Mesenchymal stem cell (in vitro differentiated cells and primary cell): ENCODE measurements at regions not wholly inside any gene's neighbourhood (a gene's known extent, or its start where the extent isn't known, plus 50 kb on each side); places are given as distances from the start of the nearest gene placed in this dataset.

Experiments used
- DNase-seq: peaks from one replicate; pipeline ENCODE4 v3.0.0-alpha.2; 2013
- H2AFZ ChIP-seq: one replicate; pipeline ENCODE4 v1.6.1; 2013; ENCODE audit warnings: low read depth, mild to moderate bottlenecking, control low read depth, inconsistent platforms, low read length, moderate library complexity
- H2AK5ac ChIP-seq: 2 replicates; pipeline ENCODE4 v1.6.1; 2013; ENCODE audit warnings: low read length, moderate library complexity, mild to moderate bottlenecking, inconsistent platforms; ENCODE audit not compliant: severe bottlenecking
- H2BK120ac ChIP-seq: one replicate; pipeline ENCODE4 v1.6.1; 2013; ENCODE audit warnings: low read depth, mild to moderate bottlenecking, inconsistent platforms, low read length, moderate library complexity
- H2BK12ac ChIP-seq, 2 experiments: one replicate each; pipeline ENCODE4 v1.6.1; 2013; ENCODE audit warnings: inconsistent platforms in 2 of 2, low read length in 2 of 2, mild to moderate bottlenecking in 2 of 2, moderate library complexity in 2 of 2, control low read depth in 1 of 2
- H2BK15ac ChIP-seq: one replicate; pipeline ENCODE4 v1.6.1; 2013; ENCODE audit warnings: mild to moderate bottlenecking, low read depth, inconsistent platforms; ENCODE audit not compliant: poor library complexity, severe bottlenecking
- H2BK5ac ChIP-seq: 2 replicates; pipeline ENCODE4 v1.6.1; 2013; ENCODE audit warnings: low read depth, mild to moderate bottlenecking, low read length, control low read depth, inconsistent platforms; ENCODE audit not compliant: poor library complexity, severe bottlenecking
- H3K14ac ChIP-seq, 2 experiments: one replicate each; pipeline ENCODE4 v1.6.1; 2013; ENCODE audit warnings: inconsistent platforms in 2 of 2, low read length in 2 of 2, control low read depth in 1 of 2, mild to moderate bottlenecking in 1 of 2, moderate library complexity in 1 of 2
- H3K18ac ChIP-seq, 2 experiments: one replicate each; pipeline ENCODE4 v1.6.1; 2013; ENCODE audit warnings: inconsistent platforms in 2 of 2, low read length in 2 of 2, control low read depth in 1 of 2, low read depth in 1 of 2, mild to moderate bottlenecking in 1 of 2
- H3K23ac ChIP-seq, 2 experiments: one replicate each; pipeline ENCODE4 v1.6.1; 2013; ENCODE audit warnings: inconsistent platforms in 2 of 2, low read length in 2 of 2, mild to moderate bottlenecking in 2 of 2, moderate library complexity in 2 of 2, control low read depth in 1 of 2
- H3K27ac ChIP-seq: 2 replicates; pipeline ENCODE4 v1.5.1; 2013; ENCODE audit warnings: mild to moderate bottlenecking, moderate library complexity, low read length, control low read depth, inconsistent platforms; ENCODE audit not compliant: poor library complexity, severe bottlenecking
- H3K27me3 ChIP-seq, 2 experiments: 2 replicates each; pipeline versions ENCODE4 v1.6.1 to v1.7.0; 2013; ENCODE audit warnings: low read length in 2 of 2, mild to moderate bottlenecking in 2 of 2, moderate library complexity in 2 of 2, control low read depth in 1 of 2, inconsistent platforms in 1 of 2; ENCODE audit not compliant: control insufficient read depth in 1 of 2, insufficient read depth in 1 of 2
- H3K36me3 ChIP-seq, 2 experiments: 2 replicates each; pipeline versions ENCODE4 v1.6.1 to v1.7.0; 2013; ENCODE audit warnings: low read length in 2 of 2, control low read depth in 1 of 2, inconsistent platforms in 1 of 2, low read depth in 1 of 2, mild to moderate bottlenecking in 1 of 2; ENCODE audit not compliant: insufficient read depth in 2 of 2, control insufficient read depth in 1 of 2
- H3K4ac ChIP-seq, 2 experiments: one replicate each; pipeline ENCODE4 v1.6.1; 2013; ENCODE audit warnings: inconsistent platforms in 2 of 2, low read length in 2 of 2, mild to moderate bottlenecking in 2 of 2, moderate library complexity in 2 of 2, control low read depth in 1 of 2, low read depth in 1 of 2
- H3K4me1 ChIP-seq: 2 replicates; pipeline ENCODE4 v1.6.1; 2013; ENCODE audit warnings: low read depth, low read length, control low read depth; ENCODE audit not compliant: control insufficient read depth, insufficient read depth
- H3K4me2 ChIP-seq: 2 replicates; pipeline ENCODE4 v1.6.1; 2013; ENCODE audit warnings: low read length, mild to moderate bottlenecking, inconsistent platforms; ENCODE audit not compliant: poor library complexity, severe bottlenecking
- H3K4me3 ChIP-seq, 2 experiments: 2 replicates each; pipeline versions ENCODE4 v1.5.1 to v1.7.0; 2013; ENCODE audit warnings: low read length in 2 of 2, mild to moderate bottlenecking in 2 of 2, control low read depth in 1 of 2, low read depth in 1 of 2; ENCODE audit not compliant: insufficient read depth in 1 of 2
- H3K79me1 ChIP-seq: replicated peaks from 2 replicates; pipeline ENCODE4 v1.6.1; 2013; ENCODE audit warnings: mild to moderate bottlenecking, control low read depth, low read length, inconsistent platforms; ENCODE audit not compliant: poor library complexity, severe bottlenecking
- H3K9ac ChIP-seq: 2 replicates; pipeline ENCODE4 v1.7.0; 2013; ENCODE audit warnings: mild to moderate bottlenecking, low read length, moderate library complexity
- H3K9me3 ChIP-seq: 2 replicates; pipeline ENCODE4 v1.7.0; 2013; ENCODE audit warnings: mild to moderate bottlenecking, low read length; ENCODE audit not compliant: control insufficient read depth
- H4K8ac ChIP-seq: one replicate; pipeline ENCODE4 v1.6.1; 2013; ENCODE audit warnings: inconsistent platforms, mild to moderate bottlenecking, low read length, moderate library complexity
- H4K91ac ChIP-seq: one replicate; pipeline ENCODE4 v1.6.1; 2013; ENCODE audit warnings: mild to moderate bottlenecking, low read length, inconsistent platforms
- WGBS: methylation state at CpG from one replicate; pipeline ENCODE4 v1.1.7; 2013; ENCODE audit warnings: mixed read lengths; 5-methylcytosine and 5-hydroxymethylcytosine counted together

DNA sequence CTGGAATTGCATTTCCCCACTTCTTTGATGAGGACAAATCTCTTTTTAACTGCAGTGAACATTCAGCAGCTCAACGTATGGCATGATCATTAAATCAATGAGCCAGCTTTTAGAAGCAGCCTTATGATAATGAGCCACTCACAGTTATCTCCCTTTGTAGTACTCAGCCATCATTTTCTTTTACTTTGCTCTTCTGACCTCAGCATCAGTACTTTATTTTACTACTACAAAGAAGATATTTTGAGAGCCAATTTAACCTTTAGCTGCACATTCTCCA is 250.0 kb upstream of the CLEC14A start:
- no peak overlapping the region for H2AK5ac ChIP-seq
- no peak overlapping the region for H2BK5ac ChIP-seq
- no peaks in the 10 kb centered on the region for H3K27me3 ChIP-seq
- WGBS, result 44% methylated on average over 1 of the region's 1 CpG
- H3K4me3 ChIP-seq, result no peak overlapping the region
- H2BK120ac ChIP-seq, result no peak overlapping the region
- H2BK12ac ChIP-seq, result no peak overlapping the region
- H3K18ac ChIP-seq, result no peak overlapping the region
- no peak overlapping the region for H3K27ac ChIP-seq
- no peak overlapping the region for H3K9ac ChIP-seq
- no peak overlapping the region for H4K8ac ChIP-seq
- DNase-seq, result no peak
- H2BK15ac ChIP-seq, result no peak overlapping the region
- no peaks in the 10 kb centered on the region for H3K4me1 ChIP-seq
- H3K36me3 ChIP-seq, result no peaks in the 10 kb centered on the region
- no peaks in the 10 kb centered on the region for H3K79me1 ChIP-seq
- H3K14ac ChIP-seq, result no peak overlapping the region
- no peak overlapping the region for H3K23ac ChIP-seq
- no peak overlapping the region for H4K91ac ChIP-seq
- no peak overlapping the region for H3K4ac ChIP-seq
- no peaks in the 10 kb centered on the region for H3K9me3 ChIP-seq
- H2AFZ ChIP-seq, result no peak overlapping the region
- no peak overlapping the region for H3K4me2 ChIP-seq

DNA sequence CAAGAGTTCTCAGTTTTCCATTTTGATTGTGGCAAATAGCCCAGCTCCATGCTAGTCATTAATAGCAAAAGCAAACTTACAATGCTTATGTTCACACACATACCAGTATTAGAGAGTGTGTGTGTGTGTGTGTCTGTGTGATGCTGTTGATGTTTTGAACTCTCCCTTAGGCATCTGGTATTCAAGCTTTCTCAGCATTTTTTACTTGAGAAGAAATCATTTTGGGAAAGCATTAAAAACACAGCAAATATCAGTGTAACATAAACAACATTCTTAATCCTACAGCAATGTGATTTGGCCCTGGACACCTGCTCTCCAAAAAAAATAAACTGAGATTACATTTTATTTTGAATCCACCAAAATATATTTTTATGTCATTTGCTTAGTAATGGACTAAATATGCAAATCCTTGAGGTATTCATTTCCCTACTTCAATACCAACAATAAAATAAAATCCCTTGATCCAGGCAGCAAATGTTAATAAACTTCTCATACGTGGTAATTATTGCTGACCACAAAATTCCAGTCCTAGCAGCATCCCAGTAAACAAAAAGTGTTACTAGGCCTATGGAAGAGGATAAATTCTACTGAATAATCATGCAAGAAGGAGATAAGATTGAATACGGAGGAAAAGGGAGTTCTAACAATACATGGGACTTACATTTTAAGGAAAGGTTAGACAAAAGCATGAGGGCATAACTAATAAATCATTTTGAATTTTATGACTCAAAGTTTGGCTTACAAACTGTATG is 249.5 kb upstream of the CLEC14A start:
- H3K4me3 ChIP-seq, result no peak overlapping the region
- no peak overlapping the region for H2AFZ ChIP-seq
- no peaks in the 10 kb centered on the region for H3K4me1 ChIP-seq
- H3K18ac ChIP-seq, result no peak overlapping the region
- H2BK120ac ChIP-seq, result no peak overlapping the region
- H3K23ac ChIP-seq, result no peak overlapping the region
- H3K27ac ChIP-seq, result no peak overlapping the region
- no peak overlapping the region for H2BK15ac ChIP-seq
- no peaks in the 10 kb centered on the region for H3K79me1 ChIP-seq
- no peak overlapping the region for H3K14ac ChIP-seq
- H2BK5ac ChIP-seq, result no peak overlapping the region
- H4K8ac ChIP-seq, result no peak overlapping the region
- no peak overlapping the region for H3K9ac ChIP-seq
- H3K27me3 ChIP-seq, result no peaks in the 10 kb centered on the region
- WGBS, result 40% methylated on average over 1 of the region's 2 CpGs
- no peak overlapping the region for H2BK12ac ChIP-seq
- no peak overlapping the region for H3K4ac ChIP-seq
- no peak overlapping the region for H2AK5ac ChIP-seq
- DNase-seq, result peak; percentile 42
- no peaks in the 10 kb centered on the region for H3K9me3 ChIP-seq
- no peak overlapping the region for H3K4me2 ChIP-seq
- no peaks in the 10 kb centered on the region for H3K36me3 ChIP-seq
- H4K91ac ChIP-seq, result no peak overlapping the region

DNA sequence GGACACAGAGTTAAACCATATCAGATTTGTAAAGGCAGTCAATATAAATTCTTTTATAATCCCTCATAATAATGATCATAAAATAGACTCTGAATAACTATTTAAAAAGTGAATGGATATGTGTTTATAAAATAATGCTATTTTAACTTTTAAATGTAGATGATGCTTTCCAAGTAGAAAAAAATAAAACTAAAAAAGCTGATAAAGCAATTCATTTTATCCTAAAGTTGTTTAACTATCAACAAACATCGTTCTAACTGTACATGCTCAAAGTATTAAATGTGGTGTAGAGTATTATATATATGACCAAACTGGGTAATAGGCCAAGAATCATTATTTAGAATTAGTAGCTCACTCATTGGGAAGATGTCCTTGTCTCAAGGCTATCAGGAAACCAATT is 248.3 kb upstream of the CLEC14A start:
- no peaks in the 10 kb centered on the region for H3K79me1 ChIP-seq
- H3K14ac ChIP-seq, result no peak overlapping the region
- no peak overlapping the region for H2AK5ac ChIP-seq
- no peak overlapping the region for H3K18ac ChIP-seq
- H3K23ac ChIP-seq, result no peak overlapping the region
- no peak overlapping the region for H3K4me2 ChIP-seq
- no peaks in the 10 kb centered on the region for H3K36me3 ChIP-seq
- no peak overlapping the region for H2BK15ac ChIP-seq
- no peaks in the 10 kb centered on the region for H3K27me3 ChIP-seq
- no peak overlapping the region for H2BK120ac ChIP-seq
- no peak for DNase-seq
- H3K4me1 ChIP-seq, result no peaks in the 10 kb centered on the region
- no peak overlapping the region for H4K8ac ChIP-seq
- no CpG with 5 or more reads among the region's 1 CpG for WGBS
- no peak overlapping the region for H3K4me3 ChIP-seq
- H3K27ac ChIP-seq, result no peak overlapping the region
- H3K9ac ChIP-seq, result no peak overlapping the region
- no peak overlapping the region for H4K91ac ChIP-seq
- no peak overlapping the region for H2AFZ ChIP-seq
- H2BK12ac ChIP-seq, result no peak overlapping the region
- H3K9me3 ChIP-seq, result no peaks in the 10 kb centered on the region
- no peak overlapping the region for H3K4ac ChIP-seq
- H2BK5ac ChIP-seq, result no peak overlapping the region

DNA sequence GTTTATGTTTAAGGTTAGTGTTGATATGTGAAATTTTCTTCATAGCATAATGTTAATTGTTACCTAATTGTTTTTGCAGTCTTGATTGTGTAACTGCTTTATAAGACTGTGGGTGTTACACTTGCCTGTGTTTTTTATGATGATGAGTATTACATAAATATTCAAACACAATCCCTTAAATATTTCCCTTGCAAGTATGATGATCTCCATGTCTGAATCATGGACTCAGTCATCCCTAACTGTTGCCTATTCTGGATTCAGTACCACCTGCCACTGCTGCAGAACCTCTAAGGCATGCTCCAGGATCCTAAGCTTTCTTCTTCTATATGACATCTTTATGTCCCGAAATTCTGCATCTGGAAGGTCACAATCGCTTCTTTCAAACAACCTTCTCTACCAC is 246.3 kb upstream of the CLEC14A start:
- Histone ChIP-seq H4K8ac (no peak overlapping the region), H3K9ac (no peak overlapping the region), H2BK120ac (no peak overlapping the region), H2AFZ (no peak overlapping the region), H3K4me1 (no peaks in the 10 kb centered on the region), H3K9me3 (no peaks in the 10 kb centered on the region), H3K4ac (no peak overlapping the region), H3K18ac (no peak overlapping the region), H2BK5ac (no peak overlapping the region), H2AK5ac (no peak overlapping the region), H3K79me1 (no peaks in the 10 kb centered on the region), H3K4me2 (no peak overlapping the region), H3K4me3 (no peak overlapping the region), H3K23ac (no peak overlapping the region), H3K27me3 (no peaks in the 10 kb centered on the region), H2BK15ac (no peak overlapping the region), H3K36me3 (no peaks in the 10 kb centered on the region), H2BK12ac (no peak overlapping the region), H3K14ac (no peak overlapping the region), H4K91ac (no peak overlapping the region), H3K27ac (no peak overlapping the region)
- WGBS, result 92% methylated on average over 2 of the region's 2 CpGs
- DNase-seq, result no peak
